Tibial nerve (tissue), 3 donors: ENCODE measurements at regions not wholly inside any gene's neighbourhood (a gene's known extent, or its start where the extent isn't known, plus 50 kb on each side); places are given as distances from the start of the nearest gene placed in this dataset.
"Not testable (repeated sequence)": the region's sequence is repeated elsewhere in the genome, so short reads cannot be mapped to it uniquely, and the experiment has no call there.

Experiments
- EP300 ChIP-seq, 2 donors: sonication (generic); formaldehyde crosslinking; IDR thresholded peaks; one replicate each; pipeline ENCODE4 v1.6.1; 2017; ENCODE audit warnings: antibody characterized with exemption in 2 of 2, mild to moderate bottlenecking in 1 of 2
- POLR2A ChIP-seq, 2 donors: fragments of 450-650 bp; IDR thresholded peaks; one replicate each; pipeline ENCODE4 v1.6.1; 2017; ENCODE audit warnings: antibody characterized with exemption in 2 of 2, mild to moderate bottlenecking in 2 of 2, moderate library complexity in 2 of 2

- TF ChIP-seq EP300, POLR2A (IDR thresholded peaks at IDR 0.05): not testable (repeated sequence)
Measured at GRCh38 chr1:171413557-171413956, 71.8 kb upstream of the PRRC2C start.
